Ishikawa (cell line): ENCODE measurements at regions not wholly inside any gene's neighbourhood (a gene's known extent, or its start where the extent isn't known, plus 50 kb on each side); places are given as distances from the start of the nearest gene placed in this dataset.

Experiments
- CEBPB ChIP-seq: IDR thresholded peaks from 2 replicates; pipeline ENCODE4 v1.6.1; 2012
- CREB1 ChIP-seq: IDR thresholded peaks from 2 replicates; pipeline ENCODE4 v1.6.1; 2012; ENCODE audit warnings: low read depth
- EGR1 ChIP-seq: IDR thresholded peaks from 2 replicates; pipeline ENCODE4 v1.6.1; 2012
- EP300 ChIP-seq: IDR thresholded peaks from 2 replicates; pipeline ENCODE4 v1.6.1; 2012; ENCODE audit warnings: borderline replicate concordance
- FOXM1 ChIP-seq: IDR thresholded peaks from 2 replicates; pipeline ENCODE4 v1.6.1; 2012; ENCODE audit warnings: low read depth, borderline replicate concordance
- NFIC ChIP-seq: IDR thresholded peaks from 2 replicates; pipeline ENCODE4 v1.6.1; 2012
- RAD21 ChIP-seq: IDR thresholded peaks from 2 replicates; pipeline ENCODE4 v1.6.1; 2012; ENCODE audit warnings: low read depth
- REST ChIP-seq: IDR thresholded peaks from 2 replicates; pipeline ENCODE4 v1.6.1; 2012; ENCODE audit warnings: low read depth, mild to moderate bottlenecking
- TAF1 ChIP-seq: IDR thresholded peaks from 2 replicates; pipeline ENCODE4 v1.6.1; 2012; ENCODE audit warnings: low read depth, mild to moderate bottlenecking
- TCF12 ChIP-seq: IDR thresholded peaks from 2 replicates; pipeline ENCODE4 v1.6.1; 2012; ENCODE audit warnings: low read depth
- TEAD4 ChIP-seq: IDR thresholded peaks from 2 replicates; pipeline ENCODE4 v1.6.1; 2012
- USF1 ChIP-seq: IDR thresholded peaks from 2 replicates; pipeline ENCODE4 v1.6.1; 2012
- YY1 ChIP-seq: IDR thresholded peaks from 2 replicates; pipeline ENCODE4 v1.6.1; 2012; ENCODE audit warnings: low read depth
- ZBTB7A ChIP-seq: IDR thresholded peaks from 2 replicates; pipeline ENCODE4 v1.6.1; 2012; ENCODE audit warnings: low read depth
- TF ChIP-seq, protein P1 (sequence below): IDR thresholded peaks from 2 replicates; pipeline ENCODE4 v1.6.1; 2012

DNA sequence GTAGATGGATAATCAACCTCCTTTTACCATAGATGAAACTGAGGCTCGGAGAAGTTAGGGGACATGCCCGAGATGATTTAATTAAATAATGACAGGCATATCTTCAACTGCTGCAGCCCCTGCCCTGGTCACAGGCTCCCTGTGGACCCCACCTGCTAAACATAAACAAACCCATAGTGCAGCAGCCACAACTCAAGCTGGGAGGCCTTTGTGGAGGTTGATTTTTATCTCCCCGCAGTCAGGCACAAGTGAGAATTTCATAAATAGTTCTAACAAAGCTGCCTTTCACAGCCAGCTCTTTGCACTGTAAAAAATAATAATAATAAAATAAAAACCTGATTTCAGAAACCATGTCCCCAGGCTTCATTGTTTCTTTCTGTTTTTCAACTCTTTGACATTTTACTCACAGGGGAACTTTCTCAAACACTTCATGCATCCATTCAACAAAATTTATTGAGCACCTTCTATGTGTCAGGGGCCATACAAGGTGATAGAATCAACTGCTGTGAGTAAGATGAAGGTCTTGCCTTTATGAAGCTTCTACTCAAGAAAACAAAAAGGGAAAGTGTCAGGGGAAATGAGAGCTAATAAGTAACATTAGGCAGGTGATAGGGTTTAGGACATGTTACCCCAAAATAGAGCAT lies 393.6 kb upstream of the PROK2 start:
- TF ChIP-seq NFIC (no peak), EGR1 (no peak), TAF1 (no peak), CEBPB (no peak), YY1 (no peak), TEAD4 (no peak), RAD21 (no peak), CREB1 (no peak), USF1 (no peak), ZBTB7A (no peak), FOXM1 (no peak), REST (no peak), EP300 (no peak), TCF12 (no peak)
- TF ChIP-seq, protein P1, sequence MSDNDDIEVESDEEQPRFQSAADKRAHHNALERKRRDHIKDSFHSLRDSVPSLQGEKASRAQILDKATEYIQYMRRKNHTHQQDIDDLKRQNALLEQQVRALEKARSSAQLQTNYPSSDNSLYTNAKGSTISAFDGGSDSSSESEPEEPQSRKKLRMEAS = no peak

GRCh38 chr3:72177075-72178050 lies 392.4 kb upstream of the PROK2 start:
- no peak for TF ChIP-seq USF1
- TF ChIP-seq, protein P1 = no peak

DNA sequence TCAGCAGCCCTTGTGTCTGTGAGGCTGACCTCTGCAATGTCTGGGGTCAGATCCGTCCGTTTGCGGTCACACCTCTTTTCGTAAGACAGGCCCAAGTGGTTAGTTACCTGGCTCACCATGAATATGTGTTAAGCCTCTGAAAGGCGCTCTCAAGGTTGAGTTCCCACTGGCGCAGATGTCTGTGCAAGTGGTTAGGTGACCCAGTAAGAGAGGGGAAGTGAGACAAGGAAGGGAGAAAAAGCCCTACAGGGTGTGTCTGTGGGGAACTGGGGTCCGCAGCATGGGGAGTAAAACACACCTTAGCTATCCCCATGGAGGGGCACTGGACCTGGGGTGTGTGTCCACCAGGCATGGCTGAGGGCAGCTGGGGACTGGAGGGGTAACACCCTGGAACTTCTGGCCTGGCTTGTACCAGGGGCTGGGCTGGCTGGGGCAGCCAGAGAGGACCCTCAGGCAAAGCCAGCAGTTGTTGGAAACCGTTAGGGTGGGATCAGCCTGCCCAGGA lies 391.6 kb upstream of the PROK2 start:
- TF ChIP-seq FOXM1 = no peak
- no peak for TF ChIP-seq TCF12
- no peak for TF ChIP-seq NFIC
- no peak for TF ChIP-seq REST
- no peak for TF ChIP-seq EP300
- TF ChIP-seq TEAD4 = no peak
- no peak for TF ChIP-seq ZBTB7A
- TF ChIP-seq, protein P1 = no peak
- TF ChIP-seq USF1 = no peak
- TF ChIP-seq TAF1 = no peak
- TF ChIP-seq RAD21 = no peak
- TF ChIP-seq CEBPB = no peak
- TF ChIP-seq EGR1 = no peak
- TF ChIP-seq YY1 = no peak
- no peak for TF ChIP-seq CREB1

DNA sequence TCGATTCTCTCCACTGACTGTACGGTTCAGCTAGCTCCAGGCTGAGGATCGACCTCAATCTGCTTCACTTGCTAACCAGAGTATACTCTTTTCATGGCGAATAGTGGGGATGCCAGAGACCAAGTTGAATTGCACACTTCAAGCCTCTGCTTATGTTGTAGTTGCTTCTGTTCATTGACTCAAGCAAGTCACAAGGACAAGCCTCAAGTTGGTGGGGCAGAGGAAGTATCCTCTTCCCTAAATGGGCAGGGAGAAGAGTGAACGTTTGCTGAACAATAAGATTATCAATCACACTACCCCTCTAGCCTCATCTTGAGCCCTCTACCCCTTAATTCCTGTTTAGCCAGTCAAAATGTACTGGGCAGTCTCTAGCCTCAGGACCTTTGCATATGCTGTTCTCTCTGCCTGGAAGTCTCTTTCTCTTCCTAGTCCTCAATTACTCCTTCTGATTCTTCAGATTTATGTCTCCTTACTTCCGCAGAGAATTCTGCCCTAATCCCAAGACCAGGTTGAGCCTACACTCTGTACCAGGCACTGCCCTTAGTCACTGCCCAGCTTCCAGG lies 390.4 kb upstream of the PROK2 start:
- TF ChIP-seq USF1 (no peak), NFIC (no peak), ZBTB7A (no peak), EGR1 (no peak), FOXM1 (no peak)
- TF ChIP-seq, protein P1 = no peak

- TF ChIP-seq TEAD4 = no peak
- no peak for TF ChIP-seq NFIC
- TF ChIP-seq TAF1 = no peak
- no peak for TF ChIP-seq REST
- no peak for TF ChIP-seq USF1
- TF ChIP-seq, protein P1 = no peak
- no peak for TF ChIP-seq YY1
- no peak for TF ChIP-seq TCF12
- TF ChIP-seq CEBPB = no peak
- TF ChIP-seq RAD21 = no peak
- no peak for TF ChIP-seq CREB1
- TF ChIP-seq EP300 = no peak
- TF ChIP-seq ZBTB7A = no peak
- no peak for TF ChIP-seq FOXM1
- no peak for TF ChIP-seq EGR1
Observed at GRCh38 chr3:72174890-72175289, 389.9 kb upstream of the PROK2 start.
